ENCODE measurements at regions not wholly inside any gene's neighbourhood (a gene's known extent, or its start where the extent isn't known, plus 50 kb on each side); places are given as distances from the start of the nearest gene placed in this dataset.

DNA sequence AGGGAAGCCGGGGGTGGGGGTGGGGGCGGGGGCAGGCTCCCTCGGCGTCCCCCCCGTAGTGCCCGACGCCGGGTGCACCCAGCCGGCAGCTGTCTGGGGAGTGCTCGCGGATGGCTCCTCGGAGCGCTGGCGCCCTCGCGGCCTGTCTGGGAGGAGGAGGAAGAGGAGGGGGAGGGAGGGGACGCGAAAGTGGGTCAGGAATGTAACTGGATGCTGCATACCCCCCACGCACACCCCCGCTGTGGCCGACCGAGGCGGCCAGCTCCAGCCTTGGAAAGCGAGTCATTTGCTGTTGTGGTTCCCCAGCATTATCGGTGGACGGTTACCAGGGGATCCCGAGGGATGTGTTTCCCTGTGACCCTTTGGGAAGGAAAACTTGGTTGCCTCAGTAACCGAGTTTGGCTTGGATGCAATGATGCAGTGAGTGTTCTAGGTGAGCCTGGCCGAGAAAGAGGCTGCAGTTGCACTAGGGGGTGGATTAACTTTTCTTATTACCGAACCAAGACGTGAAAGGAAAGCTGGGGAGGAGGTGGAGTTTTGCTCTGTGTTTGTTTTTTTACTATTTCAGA, 55.2 kb upstream of the RREB1 start:
- no peak for TF ChIP-seq POLR2AphosphoS5 (IDR thresholded peaks at IDR 0.05; ENCODE audit: low read depth, low read length)
- TF ChIP-seq, protein P1, sequence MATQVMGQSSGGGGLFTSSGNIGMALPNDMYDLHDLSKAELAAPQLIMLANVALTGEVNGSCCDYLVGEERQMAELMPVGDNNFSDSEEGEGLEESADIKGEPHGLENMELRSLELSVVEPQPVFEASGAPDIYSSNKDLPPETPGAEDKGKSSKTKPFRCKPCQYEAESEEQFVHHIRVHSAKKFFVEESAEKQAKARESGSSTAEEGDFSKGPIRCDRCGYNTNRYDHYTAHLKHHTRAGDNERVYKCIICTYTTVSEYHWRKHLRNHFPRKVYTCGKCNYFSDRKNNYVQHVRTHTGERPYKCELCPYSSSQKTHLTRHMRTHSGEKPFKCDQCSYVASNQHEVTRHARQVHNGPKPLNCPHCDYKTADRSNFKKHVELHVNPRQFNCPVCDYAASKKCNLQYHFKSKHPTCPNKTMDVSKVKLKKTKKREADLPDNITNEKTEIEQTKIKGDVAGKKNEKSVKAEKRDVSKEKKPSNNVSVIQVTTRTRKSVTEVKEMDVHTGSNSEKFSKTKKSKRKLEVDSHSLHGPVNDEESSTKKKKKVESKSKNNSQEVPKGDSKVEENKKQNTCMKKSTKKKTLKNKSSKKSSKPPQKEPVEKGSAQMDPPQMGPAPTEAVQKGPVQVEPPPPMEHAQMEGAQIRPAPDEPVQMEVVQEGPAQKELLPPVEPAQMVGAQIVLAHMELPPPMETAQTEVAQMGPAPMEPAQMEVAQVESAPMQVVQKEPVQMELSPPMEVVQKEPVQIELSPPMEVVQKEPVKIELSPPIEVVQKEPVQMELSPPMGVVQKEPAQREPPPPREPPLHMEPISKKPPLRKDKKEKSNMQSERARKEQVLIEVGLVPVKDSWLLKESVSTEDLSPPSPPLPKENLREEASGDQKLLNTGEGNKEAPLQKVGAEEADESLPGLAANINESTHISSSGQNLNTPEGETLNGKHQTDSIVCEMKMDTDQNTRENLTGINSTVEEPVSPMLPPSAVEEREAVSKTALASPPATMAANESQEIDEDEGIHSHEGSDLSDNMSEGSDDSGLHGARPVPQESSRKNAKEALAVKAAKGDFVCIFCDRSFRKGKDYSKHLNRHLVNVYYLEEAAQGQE (IDR thresholded peaks at IDR 0.05; ENCODE audit: insufficient read depth in 1 of 2, low read depth in 2 of 2, low read length in 2 of 2), result no peak
- TF ChIP-seq TAF1 (IDR thresholded peaks at IDR 0.05; ENCODE audit: borderline replicate concordance, insufficient read depth, low read length), result no peak
- no peak for TF ChIP-seq SIN3A (IDR thresholded peaks at IDR 0.05; ENCODE audit: borderline replicate concordance, insufficient read depth, low read length)
- TF ChIP-seq FOXP2 (optimal IDR thresholded peaks at IDR 0.05; ENCODE audit: borderline replicate concordance, extremely low read depth, extremely low read length, insufficient read depth), result no peak
